ENCODE measurements at regions not wholly inside any gene's neighbourhood (a gene's known extent, or its start where the extent isn't known, plus 50 kb on each side); places are given as distances from the start of the nearest gene placed in this dataset.

- no peak for DNase-seq
Measured at GRCh38 chr3:189049458-189050236, 122.1 kb upstream of the TPRG1 start.

DNA sequence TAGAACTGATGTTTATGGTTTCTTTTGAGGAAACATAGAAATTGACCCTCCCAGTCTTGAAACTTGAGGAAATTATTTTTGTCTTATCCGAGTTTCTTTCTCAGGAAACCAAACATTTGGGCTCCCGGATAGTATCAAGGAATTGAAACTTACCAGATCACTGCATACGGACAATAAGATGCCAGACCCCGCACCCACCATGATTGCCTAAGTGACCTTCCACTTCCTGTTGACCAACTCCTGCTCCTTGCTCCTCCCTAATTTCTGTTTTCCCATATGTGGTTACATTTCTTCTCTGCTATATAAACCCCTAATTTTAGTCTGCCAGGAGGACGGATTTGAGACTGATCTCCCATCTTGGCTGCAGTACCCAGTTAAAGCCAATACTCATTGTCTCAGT is 118.4 kb upstream of the TPRG1 start:
- DNase-seq: no peak

- no peak for DNase-seq
Measured at GRCh38 chr3:189056646-189057335, 115.0 kb upstream of the TPRG1 start.

GRCh38 chr3:189057369-189057768 is 114.4 kb upstream of the TPRG1 start:
- no peak for DNase-seq

GRCh38 chr3:189058071-189058470 is 113.7 kb upstream of the TPRG1 start:
- DNase-seq: no peak

DNA sequence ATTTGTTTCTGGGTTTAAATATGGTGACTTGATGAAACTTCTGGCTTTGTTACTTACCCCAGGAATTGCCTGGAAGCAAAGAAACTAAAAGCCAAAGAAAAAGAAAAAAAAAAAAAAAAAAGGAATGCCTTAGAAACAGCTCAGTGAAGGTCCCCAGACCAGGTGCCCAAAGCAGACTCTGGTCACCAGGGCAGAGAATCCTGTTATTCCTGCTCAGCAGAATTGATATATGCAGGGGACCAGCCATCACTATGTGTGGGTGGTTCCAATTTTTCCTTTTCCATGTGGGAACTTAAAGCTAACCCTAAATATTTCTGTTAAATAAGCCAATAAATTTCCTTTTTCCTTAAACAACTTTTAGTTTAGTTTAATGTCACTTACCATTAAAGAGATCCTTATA is 100.8 kb upstream of the TPRG1 start:
- DNase-seq: no peak

GRCh38 chr3:189071446-189071845 is 100.3 kb upstream of the TPRG1 start:
- DNase-seq: no peak

- no peak for DNase-seq
Measured at GRCh38 chr3:189076449-189076848, 95.3 kb upstream of the TPRG1 start.

DNA sequence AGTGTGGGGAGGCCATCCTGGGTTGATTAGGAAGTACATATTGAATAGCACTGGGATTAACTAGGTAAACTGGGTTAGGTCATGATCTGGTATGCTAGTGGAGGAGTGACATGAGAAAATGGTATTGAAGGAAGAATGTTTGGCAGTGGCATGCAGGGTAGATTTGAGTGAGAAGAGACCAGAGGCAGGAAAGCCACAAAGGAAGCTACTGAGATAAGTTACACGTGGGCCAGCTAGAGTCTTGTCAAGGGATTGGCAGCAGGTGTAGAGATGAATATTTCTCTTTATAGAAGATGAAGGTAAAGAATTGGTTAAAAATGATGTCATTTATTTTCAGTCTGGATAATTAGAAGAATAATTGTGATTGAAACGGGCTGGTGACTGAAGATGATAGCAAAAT is 91.0 kb upstream of the TPRG1 start:
- no peak for DNase-seq

DNA sequence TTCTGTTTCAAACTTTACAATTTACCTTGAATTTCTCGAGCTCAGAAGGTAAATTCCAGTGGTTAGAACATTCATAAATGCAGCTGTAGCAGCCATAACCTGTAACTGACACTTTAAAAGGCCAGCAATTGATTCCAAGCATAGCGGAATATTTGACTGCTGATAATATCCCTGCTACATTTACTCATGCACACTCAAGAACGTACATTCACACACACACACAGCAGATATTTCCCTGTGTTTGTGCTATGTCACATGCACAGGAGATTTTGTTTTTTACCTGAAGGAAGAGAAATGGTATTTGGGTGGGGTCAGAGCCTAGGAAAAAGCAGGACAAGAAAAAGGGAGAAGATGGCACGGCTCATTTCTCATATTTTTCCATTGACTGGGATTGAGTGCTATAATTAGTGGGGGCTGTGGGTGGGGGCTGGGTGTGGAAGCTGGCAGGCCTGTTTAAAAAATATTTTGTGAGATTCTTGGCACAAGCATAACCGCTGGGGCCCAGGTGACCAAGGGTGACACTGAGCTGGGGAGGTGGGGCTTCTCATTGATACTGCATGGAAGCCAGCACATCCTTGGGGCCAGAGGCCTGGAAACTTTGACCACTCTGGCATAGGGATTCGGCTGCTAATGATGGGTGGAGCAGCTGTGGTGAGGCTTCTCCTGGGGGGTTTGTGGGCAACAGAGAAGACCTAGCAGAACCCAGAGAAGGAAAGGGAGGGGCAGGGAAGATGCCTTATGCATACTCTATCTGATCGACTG is 88.9 kb upstream of the TPRG1 start:
- DNase-seq: no peak

GRCh38 chr3:189084620-189085019 is 87.2 kb upstream of the TPRG1 start:
- DNase-seq: no peak

GRCh38 chr3:189092547-189092946 is 79.2 kb upstream of the TPRG1 start:
- no peak for DNase-seq

- DNase-seq: no peak
Measured at GRCh38 chr3:189094539-189094938, 77.2 kb upstream of the TPRG1 start.

DNA sequence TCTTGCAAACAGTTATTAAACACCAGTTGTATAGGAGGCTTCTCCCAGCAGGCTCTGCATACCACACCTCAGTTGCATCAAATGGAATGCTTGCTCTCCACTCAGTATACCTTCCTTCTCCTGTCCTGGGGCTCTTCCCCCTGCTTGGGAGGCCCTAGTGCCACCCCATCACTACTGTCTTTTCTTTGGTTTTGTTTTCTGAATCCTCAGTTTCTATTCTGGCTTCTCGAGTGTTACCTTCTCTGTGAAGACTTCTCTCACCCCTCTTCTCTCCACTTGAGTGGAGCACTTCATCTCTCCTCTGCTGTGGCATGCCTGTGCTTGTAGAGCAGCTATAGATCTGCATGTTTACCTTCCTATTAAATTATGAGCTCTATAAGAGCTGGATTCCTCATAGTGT is 75.7 kb upstream of the TPRG1 start:
- no peak for DNase-seq

GRCh38 chr3:189099031-189099471 is 72.7 kb upstream of the TPRG1 start:
- no peak for DNase-seq

DNA sequence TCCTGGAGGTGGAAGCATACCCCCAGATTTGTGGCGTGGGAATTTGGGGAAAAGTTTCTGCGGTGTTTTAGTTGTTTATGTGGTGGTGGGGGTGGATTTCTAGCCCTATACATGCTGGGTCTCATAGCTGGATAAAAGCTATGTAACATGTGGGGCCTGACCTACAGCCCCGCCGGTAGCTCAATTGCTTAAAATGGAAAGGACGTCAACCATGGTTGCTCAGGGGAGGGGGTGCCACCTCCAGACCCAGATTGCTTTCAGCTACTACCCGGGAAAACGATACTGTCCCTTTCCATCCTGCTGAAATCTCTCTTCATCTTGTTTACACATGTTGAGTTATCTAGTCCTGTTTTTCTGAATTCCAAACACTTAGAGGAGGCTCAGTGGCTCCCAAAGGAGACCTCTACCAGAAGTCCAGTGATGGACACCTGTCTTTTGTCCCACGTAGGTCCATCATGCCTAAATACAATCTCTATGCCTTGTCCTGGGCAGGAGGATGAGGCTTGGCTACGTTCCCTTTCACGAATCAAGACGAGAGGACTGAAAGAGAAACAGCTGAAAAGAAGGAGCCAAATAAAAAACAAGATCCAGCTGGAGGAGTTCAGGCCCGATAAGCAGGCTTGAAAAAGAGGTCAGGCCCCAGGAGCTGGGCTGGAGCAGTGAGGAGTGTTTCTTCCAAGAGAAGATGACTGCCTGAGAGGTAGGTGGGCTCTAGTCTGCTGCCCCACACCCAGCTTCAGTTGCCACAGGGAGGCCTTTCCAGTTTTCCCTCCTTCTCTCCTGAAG is 72.1 kb upstream of the TPRG1 start:
- no peak for DNase-seq

DNA sequence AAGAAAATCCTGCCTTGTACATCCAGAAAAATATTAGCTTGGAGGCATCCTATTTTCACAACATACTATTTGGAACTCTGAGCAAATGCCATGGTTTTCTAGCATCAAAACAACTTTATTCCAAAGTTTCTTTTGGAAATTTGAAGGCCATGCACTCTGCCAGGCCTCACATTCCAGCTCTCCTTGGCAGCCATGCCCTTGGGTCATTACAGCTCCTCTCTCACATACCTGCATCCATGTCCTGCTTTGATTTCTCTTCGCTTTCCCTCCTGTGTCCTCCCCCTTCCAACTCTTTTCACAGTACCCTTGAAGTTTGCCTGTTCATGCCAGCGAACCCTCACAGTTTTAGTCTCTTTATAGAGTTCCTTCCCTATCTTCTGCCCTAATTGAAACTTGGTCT is 70.9 kb upstream of the TPRG1 start:
- no peak for DNase-seq

GRCh38 chr3:189101594-189101993 is 70.2 kb upstream of the TPRG1 start:
- DNase-seq: no peak

DNA sequence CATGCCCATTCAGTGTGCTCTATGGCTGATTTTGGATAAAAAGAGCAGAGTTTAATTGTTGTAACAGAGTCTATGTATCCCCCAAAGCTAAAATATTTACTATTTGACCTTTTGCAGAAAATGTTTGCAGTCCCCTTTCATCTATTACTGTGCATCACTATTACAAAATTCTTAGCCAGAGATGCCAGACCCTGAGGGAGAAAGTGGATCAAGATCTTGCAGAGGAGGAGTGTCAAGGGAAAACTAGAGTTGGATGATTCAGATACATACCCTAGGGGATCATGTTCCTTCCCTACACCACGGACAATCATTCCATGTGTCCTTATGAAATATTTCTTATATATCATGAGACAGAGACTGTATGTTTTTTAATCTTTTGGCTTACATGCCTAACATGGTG is 68.6 kb upstream of the TPRG1 start:
- peak; percentile 10 for DNase-seq

DNA sequence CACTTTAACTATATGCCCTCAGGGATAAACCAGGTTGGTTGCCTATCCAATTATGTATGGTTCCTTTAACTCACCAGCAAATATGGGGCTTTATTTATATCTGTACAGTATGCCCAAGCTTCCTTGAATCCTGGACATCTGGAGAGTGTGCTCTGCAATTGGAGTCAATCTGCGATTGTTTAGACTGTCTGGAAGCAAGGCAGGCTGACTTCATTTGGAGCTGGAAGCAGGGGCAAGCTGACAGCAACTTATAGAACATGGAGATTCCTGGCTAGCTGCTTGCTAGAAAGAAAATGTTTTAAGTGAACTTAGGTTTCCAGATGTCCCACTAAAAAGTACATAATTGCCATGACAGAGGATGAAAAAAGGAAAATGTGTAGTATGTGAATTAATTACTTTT is 63.7 kb upstream of the TPRG1 start:
- peak; percentile 83 for DNase-seq

- DNase-seq: peak; percentile 3
Measured at GRCh38 chr3:189108735-189109134, 63.0 kb upstream of the TPRG1 start.

- no peak for DNase-seq
Measured at GRCh38 chr3:189109145-189109544, 62.6 kb upstream of the TPRG1 start.

DNA sequence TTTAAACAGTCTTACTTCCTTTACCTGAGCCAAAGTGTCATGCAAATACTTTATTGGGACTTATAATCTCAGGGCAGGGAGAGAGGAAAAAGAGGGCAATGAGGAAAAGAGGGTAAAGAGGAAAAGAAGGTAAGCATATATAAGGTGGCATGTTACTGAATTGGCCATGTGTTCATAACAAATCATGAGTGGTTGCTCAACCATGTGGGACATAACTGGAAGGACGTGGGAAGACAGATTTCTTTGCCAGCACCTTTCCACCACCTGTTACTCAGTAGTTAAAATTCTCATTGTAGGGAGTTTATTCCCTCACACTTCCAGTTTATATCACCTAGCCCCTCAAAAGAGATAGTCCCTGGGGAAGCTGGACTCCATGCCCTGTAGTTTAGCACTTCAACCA is 54.7 kb upstream of the TPRG1 start:
- DNase-seq: no peak
